ENCODE measurements at regions not wholly inside any gene's neighbourhood (a gene's known extent, or its start where the extent isn't known, plus 50 kb on each side); places are given as distances from the start of the nearest gene placed in this dataset.

GRCh38 chr3:25009665-25010064 lies 418.4 kb upstream of the RARB start:
- TF ChIP-seq CTCF (conservative IDR thresholded peaks at IDR 0.05): no peak
- no peak for TF ChIP-seq EZH2 (IDR thresholded peaks at IDR 0.05; ENCODE audit: low read depth)

Data from PC-9 (cell line).